Subcutaneous abdominal adipose tissue (tissue), 5 donors: ENCODE measurements at regions not wholly inside any gene's neighbourhood (a gene's known extent, or its start where the extent isn't known, plus 50 kb on each side); places are given as distances from the start of the nearest gene placed in this dataset.

Experiments used
- H3K27ac ChIP-seq: one replicate; pipeline ENCODE4 v1.7.0; 2013; ENCODE audit warnings: low read depth, mild to moderate bottlenecking, inconsistent platforms, low read length, moderate library complexity
- H3K27me3 ChIP-seq, 5 donors: one replicate each; pipeline ENCODE4 v1.7.0; 2013; ENCODE audit warnings: low read length in 5 of 5, inconsistent platforms in 1 of 5; ENCODE audit not compliant: control insufficient read depth in 5 of 5, insufficient read depth in 4 of 5
- H3K36me3 ChIP-seq, 5 donors: one replicate each; pipeline ENCODE4 v1.7.0; 2013; ENCODE audit warnings: low read length in 5 of 5; ENCODE audit not compliant: control insufficient read depth in 5 of 5, insufficient read depth in 5 of 5
- H3K4me1 ChIP-seq, 5 donors: one replicate each; pipeline ENCODE4 v1.7.0; 2013; ENCODE audit warnings: low read length in 5 of 5, mild to moderate bottlenecking in 3 of 5, moderate library complexity in 1 of 5; ENCODE audit not compliant: control insufficient read depth in 5 of 5, insufficient read depth in 5 of 5
- H3K4me3 ChIP-seq, 5 donors: one replicate each; pipeline ENCODE4 v1.7.0; 2013; ENCODE audit warnings: low read length in 5 of 5, low read depth in 1 of 5
- H3K9ac ChIP-seq, 5 donors: one replicate each; pipeline ENCODE4 v1.7.0; 2013; ENCODE audit warnings: low read length in 5 of 5, mild to moderate bottlenecking in 4 of 5, moderate library complexity in 3 of 5
- H3K9me3 ChIP-seq, 5 donors: one replicate each; pipeline ENCODE4 v1.7.0; 2013; ENCODE audit warnings: low read length in 5 of 5; ENCODE audit not compliant: control insufficient read depth in 5 of 5
- donor health status: healthy.
- donor health status: healthy.
- donor health status: healthy.
- donor health status: healthy.
- donor health status: healthy.

- H3K9ac ChIP-seq, result no peak overlapping the region
- H3K4me1 ChIP-seq, result no peaks in the 10 kb centered on the region
- no peaks in the 10 kb centered on the region for H3K9me3 ChIP-seq
- no peak overlapping the region for H3K4me3 ChIP-seq
- no peaks in the 10 kb centered on the region for H3K36me3 ChIP-seq
- no peak overlapping the region for H3K27ac ChIP-seq
- H3K27me3 ChIP-seq, result no peaks in the 10 kb centered on the region
These were observed 240.7 kb downstream of the BARHL2 start for GRCh38 chr1:90476411-90476810.

- Histone ChIP-seq H3K9ac (no peak overlapping the region), H3K4me3 (no peak overlapping the region), H3K27me3 (no peaks in the 10 kb centered on the region), H3K27ac (no peak overlapping the region), H3K36me3 (no peaks in the 10 kb centered on the region), H3K9me3 (no peaks in the 10 kb centered on the region), H3K4me1 (no peaks in the 10 kb centered on the region)
These were observed 241.5 kb downstream of the BARHL2 start for GRCh38 chr1:90475631-90476030.

GRCh38 chr1:90474731-90475130 lies 242.4 kb downstream of the BARHL2 start:
- H3K4me3 ChIP-seq, result no peak overlapping the region
- H3K36me3 ChIP-seq, result no peaks in the 10 kb centered on the region
- H3K9me3 ChIP-seq, result no peaks in the 10 kb centered on the region
- no peak overlapping the region for H3K27ac ChIP-seq
- no peak overlapping the region for H3K9ac ChIP-seq
- H3K27me3 ChIP-seq, result no peaks in the 10 kb centered on the region
- H3K4me1 ChIP-seq, result no peaks in the 10 kb centered on the region

- no peaks in the 10 kb centered on the region for H3K4me1 ChIP-seq
- H3K9ac ChIP-seq, result no peak overlapping the region
- no peak overlapping the region for H3K27ac ChIP-seq
- no peak overlapping the region for H3K4me3 ChIP-seq
- no peaks in the 10 kb centered on the region for H3K27me3 ChIP-seq
- no peaks in the 10 kb centered on the region for H3K36me3 ChIP-seq
- H3K9me3 ChIP-seq, result no peaks in the 10 kb centered on the region
These were observed 242.9 kb downstream of the BARHL2 start for GRCh38 chr1:90474158-90474557.

GRCh38 chr1:90472775-90473174 lies 244.3 kb downstream of the BARHL2 start:
- Histone ChIP-seq H3K27me3 (no peaks in the 10 kb centered on the region), H3K4me1 (no peaks in the 10 kb centered on the region), H3K4me3 (no peak overlapping the region), H3K9me3 (no peaks in the 10 kb centered on the region), H3K27ac (no peak overlapping the region), H3K9ac (no peak overlapping the region), H3K36me3 (no peaks in the 10 kb centered on the region)

- Histone ChIP-seq H3K9ac (no peak overlapping the region), H3K27me3 (no peaks in the 10 kb centered on the region), H3K36me3 (no peaks in the 10 kb centered on the region), H3K4me1 (no peaks in the 10 kb centered on the region), H3K4me3 (no peak overlapping the region), H3K9me3 (peaks cover 0 to 7% (median 0%) of the 10 kb centered on the region in 5 donors), H3K27ac (no peak overlapping the region)
These were observed 257.5 kb downstream of the BARHL2 start for GRCh38 chr1:90459570-90459969.

- Histone ChIP-seq H3K9ac (no peak overlapping the region), H3K4me1 (no peaks in the 10 kb centered on the region), H3K36me3 (no peaks in the 10 kb centered on the region), H3K9me3 (peaks cover 0 to 7% (median 0%) of the 10 kb centered on the region in 5 donors), H3K4me3 (no peak overlapping the region), H3K27me3 (no peaks in the 10 kb centered on the region), H3K27ac (no peak overlapping the region)
These were observed 259.1 kb downstream of the BARHL2 start for GRCh38 chr1:90457985-90458384.

- no peaks in the 10 kb centered on the region for H3K36me3 ChIP-seq
- H3K4me1 ChIP-seq, result no peaks in the 10 kb centered on the region
- H3K27ac ChIP-seq, result no peak overlapping the region
- no peak overlapping the region for H3K4me3 ChIP-seq
- no peaks in the 10 kb centered on the region for H3K27me3 ChIP-seq
- no peak overlapping the region for H3K9ac ChIP-seq
- H3K9me3 ChIP-seq, result peaks cover 0 to 2% (median 0%) of the 10 kb centered on the region in 5 donors
These were observed 264.6 kb downstream of the BARHL2 start for GRCh38 chr1:90452491-90452890.

- Histone ChIP-seq H3K36me3 (no peaks in the 10 kb centered on the region), H3K27ac (no peak overlapping the region), H3K27me3 (no peaks in the 10 kb centered on the region), H3K9me3 (no peaks in the 10 kb centered on the region), H3K4me3 (no peak overlapping the region), H3K9ac (no peak overlapping the region), H3K4me1 (no peaks in the 10 kb centered on the region)
These were observed 273.7 kb downstream of the BARHL2 start for GRCh38 chr1:90443354-90443753.

- H3K4me3 ChIP-seq, result no peak overlapping the region
- no peak overlapping the region for H3K9ac ChIP-seq
- H3K4me1 ChIP-seq, result no peaks in the 10 kb centered on the region
- no peaks in the 10 kb centered on the region for H3K27me3 ChIP-seq
- no peaks in the 10 kb centered on the region for H3K9me3 ChIP-seq
- H3K27ac ChIP-seq, result no peak overlapping the region
- no peaks in the 10 kb centered on the region for H3K36me3 ChIP-seq
These were observed 281.8 kb downstream of the BARHL2 start for GRCh38 chr1:90435351-90435750.

GRCh38 chr1:90434460-90434859 lies 282.6 kb downstream of the BARHL2 start:
- Histone ChIP-seq H3K27ac (no peak overlapping the region), H3K27me3 (no peaks in the 10 kb centered on the region), H3K4me3 (no peak overlapping the region), H3K36me3 (no peaks in the 10 kb centered on the region), H3K9me3 (no peaks in the 10 kb centered on the region), H3K9ac (no peak overlapping the region), H3K4me1 (no peaks in the 10 kb centered on the region)
